SU-DHL-6 (cell line): ENCODE measurements at regions not wholly inside any gene's neighbourhood (a gene's known extent, or its start where the extent isn't known, plus 50 kb on each side); places are given as distances from the start of the nearest gene placed in this dataset.

Experiments
- EZH2phosphoT487 ChIP-seq: fragments of 200-600 bp; sonication (generic), shearing (Covaris generic); conservative IDR thresholded peaks from 2 replicates; pipeline ENCODE4 v1.6.1; 2018; ENCODE audit warnings: mild to moderate bottlenecking, antibody characterized with exemption, low read length, moderate library complexity, mixed read lengths
- TF ChIP-seq, protein P1 (sequence below): fragments of 200-600 bp; sonication (generic); IDR thresholded peaks from one replicate; pipeline ENCODE4 v1.5.1; 2017; ENCODE audit warnings: antibody characterized with exemption, mild to moderate bottlenecking, low read length, moderate library complexity; ENCODE audit not compliant: insufficient read depth, poor library complexity, severe bottlenecking

DNA sequence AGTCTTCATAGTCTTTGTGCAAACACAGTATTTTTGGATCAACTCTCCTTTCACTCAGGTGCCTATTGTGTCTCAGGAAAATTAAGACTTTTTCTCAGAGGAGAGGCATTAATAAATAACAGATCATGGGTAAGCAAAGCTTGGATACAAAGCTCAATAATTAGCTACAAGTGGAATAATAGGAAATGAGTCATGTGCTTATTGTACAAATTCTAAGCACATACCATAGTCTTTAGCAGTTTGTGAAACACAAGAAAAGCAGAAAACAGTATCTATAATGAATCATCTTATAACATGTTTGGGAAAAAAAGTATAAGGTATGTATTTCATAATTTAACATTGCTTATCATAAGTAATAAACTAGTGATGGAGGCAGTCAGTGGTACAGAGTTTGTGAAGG lies 477.0 kb downstream of the CDH10 start:
- TF ChIP-seq, protein P1, sequence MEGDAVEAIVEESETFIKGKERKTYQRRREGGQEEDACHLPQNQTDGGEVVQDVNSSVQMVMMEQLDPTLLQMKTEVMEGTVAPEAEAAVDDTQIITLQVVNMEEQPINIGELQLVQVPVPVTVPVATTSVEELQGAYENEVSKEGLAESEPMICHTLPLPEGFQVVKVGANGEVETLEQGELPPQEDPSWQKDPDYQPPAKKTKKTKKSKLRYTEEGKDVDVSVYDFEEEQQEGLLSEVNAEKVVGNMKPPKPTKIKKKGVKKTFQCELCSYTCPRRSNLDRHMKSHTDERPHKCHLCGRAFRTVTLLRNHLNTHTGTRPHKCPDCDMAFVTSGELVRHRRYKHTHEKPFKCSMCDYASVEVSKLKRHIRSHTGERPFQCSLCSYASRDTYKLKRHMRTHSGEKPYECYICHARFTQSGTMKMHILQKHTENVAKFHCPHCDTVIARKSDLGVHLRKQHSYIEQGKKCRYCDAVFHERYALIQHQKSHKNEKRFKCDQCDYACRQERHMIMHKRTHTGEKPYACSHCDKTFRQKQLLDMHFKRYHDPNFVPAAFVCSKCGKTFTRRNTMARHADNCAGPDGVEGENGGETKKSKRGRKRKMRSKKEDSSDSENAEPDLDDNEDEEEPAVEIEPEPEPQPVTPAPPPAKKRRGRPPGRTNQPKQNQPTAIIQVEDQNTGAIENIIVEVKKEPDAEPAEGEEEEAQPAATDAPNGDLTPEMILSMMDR, result no peak
- TF ChIP-seq EZH2phosphoT487, result no peak
